Iris pigment epithelial cell (primary cell): ENCODE measurements at regions not wholly inside any gene's neighbourhood (a gene's known extent, or its start where the extent isn't known, plus 50 kb on each side); places are given as distances from the start of the nearest gene placed in this dataset.
A peak's percentile ranks its signal among the peaks of the same experiment; 100 is the strongest.
"Not testable (repeated sequence)": the region's sequence is repeated elsewhere in the genome, so short reads cannot be mapped to it uniquely, and the experiment has no call there.

Experiments
- DNase-seq: peaks from one replicate; pipeline ENCODE4 v3.0.0-alpha.2; 2011; ENCODE audit warnings: low read depth

- no peak for DNase-seq
These were observed 54.1 kb downstream of the SOCS3 start for GRCh38 chr17:78305801-78306200.

- no peak for DNase-seq
These were observed 55.3 kb downstream of the SOCS3 start for GRCh38 chr17:78304549-78305037.

DNA sequence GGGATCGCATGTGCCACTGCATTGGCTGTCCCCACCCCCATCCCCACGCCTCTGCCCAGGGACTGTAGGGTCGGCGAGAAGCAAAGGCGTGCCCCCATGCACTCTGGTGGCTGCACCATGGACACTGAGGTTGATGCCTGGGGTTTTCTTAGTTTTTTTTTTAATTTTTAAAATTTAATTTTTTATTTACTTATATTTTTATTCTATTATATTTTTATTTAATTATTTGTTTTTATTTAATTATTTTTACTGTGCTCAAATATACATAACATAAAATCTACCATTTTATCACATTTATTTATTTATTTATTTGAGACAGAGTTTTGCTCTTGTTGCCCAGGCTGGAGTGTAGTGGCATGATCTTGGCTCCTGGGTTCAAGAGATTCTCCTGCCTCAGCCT lies 57.4 kb downstream of the SOCS3 start:
- DNase-seq, result no peak

DNA sequence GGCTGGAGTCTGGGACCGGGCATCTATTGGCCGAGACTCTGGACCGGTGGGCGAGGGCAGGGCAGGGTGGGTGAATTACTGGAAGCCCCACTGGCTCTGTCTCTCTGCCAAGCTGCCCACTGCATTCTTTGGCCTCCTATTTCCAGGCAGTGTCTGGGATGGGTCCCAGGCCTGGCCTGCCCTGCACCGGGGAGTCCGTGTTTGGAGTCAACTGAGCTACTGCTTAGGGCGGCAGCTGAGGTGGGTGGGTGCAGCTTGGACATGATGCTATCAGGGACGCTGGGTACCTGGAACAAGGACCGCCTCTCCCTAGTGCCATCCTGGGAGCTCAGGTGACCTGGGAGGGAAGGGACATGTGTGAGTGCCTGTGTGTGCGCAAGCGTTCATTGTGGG lies 58.1 kb downstream of the SOCS3 start:
- DNase-seq, result no peak

DNA sequence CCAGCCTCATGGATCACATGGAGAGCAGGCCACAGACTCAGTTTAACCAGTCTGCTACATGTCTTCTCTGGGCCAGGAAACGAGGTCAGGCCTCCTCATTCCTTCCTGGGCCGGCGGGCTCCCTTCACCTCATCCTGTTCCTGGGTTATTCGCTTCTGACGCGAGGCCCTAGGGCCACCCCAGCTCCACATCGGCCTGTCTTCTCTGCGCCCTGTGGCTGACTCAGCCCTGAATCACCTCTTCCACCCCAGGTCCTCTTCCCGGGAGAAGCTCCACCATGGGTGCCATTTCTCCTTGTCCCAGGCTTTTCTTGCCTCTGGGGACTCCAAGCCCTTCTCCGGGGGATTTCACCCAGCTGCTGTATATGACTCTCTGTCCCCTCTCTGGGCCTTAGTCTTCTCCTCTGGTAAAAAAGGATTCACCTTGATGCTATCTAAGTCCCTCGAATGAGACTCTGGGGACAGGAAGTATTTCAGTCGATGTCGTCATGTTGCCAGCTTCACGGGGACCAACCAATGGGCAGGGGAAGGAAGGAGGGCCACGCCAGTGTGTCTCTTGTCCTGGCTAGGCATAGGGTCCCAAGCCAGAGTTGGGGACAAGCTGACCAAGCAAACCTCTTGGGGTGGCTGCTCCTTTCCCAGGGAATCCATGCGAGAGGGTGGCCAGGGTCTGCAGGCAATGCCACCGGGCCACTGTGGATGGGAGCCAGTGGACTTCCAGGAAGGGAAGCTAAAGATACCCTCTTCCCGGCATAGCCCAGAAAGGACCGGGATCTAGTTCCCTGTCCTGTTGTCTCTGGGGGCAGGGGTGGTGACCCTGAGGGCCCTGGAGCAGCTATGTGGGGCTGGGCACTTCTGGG lies 58.7 kb downstream of the SOCS3 start:
- peak; percentile 40 for DNase-seq

DNA sequence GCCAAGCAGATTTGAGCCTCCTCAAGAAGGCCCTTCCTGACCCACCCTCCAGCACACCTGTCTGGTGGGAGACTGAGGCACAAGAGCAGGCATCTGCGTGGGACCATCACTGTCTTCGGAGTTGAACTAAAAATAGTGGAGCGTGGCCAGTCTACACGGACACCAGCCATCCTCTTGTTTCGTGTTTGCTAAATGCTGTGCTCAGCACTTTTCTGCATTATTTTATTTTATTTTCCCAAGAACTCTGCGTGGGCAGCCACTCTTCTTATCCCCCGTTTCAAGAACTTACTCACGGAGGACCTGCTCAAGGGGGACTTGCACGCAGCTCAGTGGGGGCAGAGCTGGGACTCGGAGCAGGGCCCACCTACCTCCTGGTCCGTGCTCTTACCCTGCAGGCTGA lies 60.8 kb downstream of the SOCS3 start:
- no peak for DNase-seq

- DNase-seq, result peak; percentile 79
These were observed 63.3 kb downstream of the TMEM235 start for GRCh38 chr17:78294776-78295175.

- no peak for DNase-seq
These were observed 62.9 kb downstream of the TMEM235 start for GRCh38 chr17:78294356-78294755.

GRCh38 chr17:78293151-78293550 lies 61.7 kb downstream of the TMEM235 start:
- DNase-seq, result not testable (repeated sequence)

GRCh38 chr17:78291944-78292910 lies 60.8 kb downstream of the TMEM235 start:
- DNase-seq, result no peak

GRCh38 chr17:78290721-78291120 lies 59.3 kb downstream of the TMEM235 start:
- no peak for DNase-seq
